Neuronal stem cell (in vitro differentiated cells): ENCODE measurements at regions not wholly inside any gene's neighbourhood (a gene's known extent, or its start where the extent isn't known, plus 50 kb on each side); places are given as distances from the start of the nearest gene placed in this dataset.

ENCODE experiments used
- DNase-seq: peaks from one replicate; pipeline ENCODE4 v3.0.0-alpha.2; 2013; ENCODE audit warnings: low spot score
- H2AFZ ChIP-seq: one replicate; pipeline ENCODE4 v1.6.1; 2013; ENCODE audit warnings: mild to moderate bottlenecking, low read length, inconsistent platforms
- H2AK5ac ChIP-seq: 2 replicates; pipeline ENCODE4 v1.6.1; 2013; ENCODE audit warnings: low read depth, mild to moderate bottlenecking, inconsistent platforms, low read length, moderate library complexity, mixed read lengths
- H2BK120ac ChIP-seq: 2 replicates; pipeline ENCODE4 v1.6.1; 2013; ENCODE audit warnings: low read depth, mild to moderate bottlenecking, inconsistent platforms, low read length, moderate library complexity, mixed read lengths
- H2BK12ac ChIP-seq: one replicate; pipeline ENCODE4 v1.6.1; 2013; ENCODE audit warnings: low read length, inconsistent platforms
- H2BK15ac ChIP-seq: 2 replicates; pipeline ENCODE4 v1.6.1; 2013; ENCODE audit warnings: mild to moderate bottlenecking, low read length, inconsistent platforms, mixed read lengths
- H2BK5ac ChIP-seq: one replicate; pipeline ENCODE4 v1.6.1; 2013; ENCODE audit warnings: inconsistent platforms, mild to moderate bottlenecking, low read length, moderate library complexity
- H3K14ac ChIP-seq: one replicate; pipeline ENCODE4 v1.6.1; 2013; ENCODE audit warnings: low read length, inconsistent platforms
- H3K18ac ChIP-seq: 2 replicates; pipeline ENCODE4 v1.6.1; 2013; ENCODE audit warnings: low read length, inconsistent platforms
- H3K23ac ChIP-seq: 2 replicates; pipeline ENCODE4 v1.6.1; 2013; ENCODE audit warnings: low read depth, mild to moderate bottlenecking, mixed read lengths, low read length, inconsistent platforms; ENCODE audit not compliant: poor library complexity
- H3K27ac ChIP-seq: replicated peaks from 3 replicates; pipeline ENCODE4 v1.5.1; 2013; ENCODE audit warnings: low read length, inconsistent platforms
- H3K27me3 ChIP-seq, 3 experiments: 2 replicates each; pipeline ENCODE4 v1.6.1; 2013; ENCODE audit warnings: low read length in 3 of 3, mild to moderate bottlenecking in 2 of 3, inconsistent platforms in 1 of 3, low read depth in 1 of 3, mixed read lengths in 1 of 3, moderate library complexity in 1 of 3; ENCODE audit not compliant: control insufficient read depth in 3 of 3, insufficient read depth in 3 of 3
- H3K36me3 ChIP-seq, 2 donors: replicated peaks in 1 of 2; 2 replicates each; pipeline ENCODE4 v1.6.1; 2013; ENCODE audit warnings: low read length in 2 of 2; ENCODE audit not compliant: control insufficient read depth in 2 of 2, insufficient read depth in 2 of 2
- H3K4ac ChIP-seq: 2 replicates; pipeline ENCODE4 v1.6.1; 2013; ENCODE audit warnings: inconsistent platforms, mild to moderate bottlenecking, low read length, moderate library complexity
- H3K4me1 ChIP-seq, 2 donors: 1 replicate in 1 of 2; 2 replicates in 1 of 2; pipeline ENCODE4 v1.6.1; 2013; ENCODE audit warnings: low read length in 2 of 2, low read depth in 1 of 2; ENCODE audit not compliant: control insufficient read depth in 2 of 2, insufficient read depth in 1 of 2
- H3K4me2 ChIP-seq: one replicate; pipeline ENCODE4 v1.6.1; 2013; ENCODE audit warnings: mild to moderate bottlenecking, low read length, inconsistent platforms; ENCODE audit not compliant: insufficient read depth, poor library complexity, severe bottlenecking
- H3K4me3 ChIP-seq, 2 donors: 2 replicates each; pipeline ENCODE4 v1.5.1; 2013; ENCODE audit warnings: low read length in 2 of 2, mild to moderate bottlenecking in 2 of 2, inconsistent platforms in 1 of 2, moderate library complexity in 1 of 2
- H3K79me1 ChIP-seq: one replicate; pipeline ENCODE4 v1.6.1; 2013; ENCODE audit warnings: low read depth, mild to moderate bottlenecking, inconsistent platforms, low read length, moderate library complexity
- H3K9ac ChIP-seq: one replicate; pipeline ENCODE4 v1.6.1; 2013; ENCODE audit warnings: mild to moderate bottlenecking, low read depth, low read length, inconsistent platforms; ENCODE audit not compliant: poor library complexity
- H3K9me3 ChIP-seq, 2 donors: replicated peaks in 1 of 2; 2 replicates each; pipeline versions ENCODE3 to v1.6.1; 2013; ENCODE audit warnings: low read length in 2 of 2, mild to moderate bottlenecking in 2 of 2, inconsistent platforms in 1 of 2, low read depth in 1 of 2, mixed read lengths in 1 of 2, moderate library complexity in 1 of 2; ENCODE audit not compliant: control insufficient read depth in 2 of 2, insufficient read depth in 1 of 2
- H4K8ac ChIP-seq: one replicate; pipeline ENCODE4 v1.6.1; 2013; ENCODE audit warnings: low read depth, mild to moderate bottlenecking, inconsistent platforms, low read length, moderate library complexity
- H4K91ac ChIP-seq: one replicate; pipeline ENCODE4 v1.6.1; 2013; ENCODE audit warnings: low read length, low read depth, mild to moderate bottlenecking, inconsistent platforms; ENCODE audit not compliant: poor library complexity
- WGBS, 2 donors: extraction: QIAGEN DNeasy Blood & Tissue Kit; methylation state at CpG; one replicate each; pipeline ENCODE4 v1.1.7; 2013; ENCODE audit warnings: missing lambda C conversion rate in 2 of 2, mixed read lengths in 1 of 2; ENCODE audit not compliant: insufficient read length in 2 of 2, insufficient replicate concordance in 1 of 2; ENCODE audit errors: extremely low coverage in 2 of 2; 5-methylcytosine and 5-hydroxymethylcytosine counted together

GRCh38 chr4:185999207-185999606 is 69.7 kb upstream of the TLR3 start:
- Histone ChIP-seq H2BK5ac (no peak overlapping the region), H2AFZ (peak overlapping the region; percentile 54), H3K9me3 (peaks cover 2% of the 10 kb centered on the region in 2 donors), H3K14ac (no peak overlapping the region), H4K91ac (no peak overlapping the region), H2BK15ac (no peak overlapping the region), H3K27me3 (no peaks in the 10 kb centered on the region), H3K4ac (no peak overlapping the region), H3K23ac (no peak overlapping the region), H3K4me1 (peaks cover 0 to 3% of the 10 kb centered on the region in 2 donors), H2BK120ac (no peak overlapping the region), H3K4me3 (no peak overlapping the region), H3K9ac (no peak overlapping the region), H2AK5ac (no peak overlapping the region), H3K27ac (no peak overlapping the region), H3K79me1 (no peaks in the 10 kb centered on the region), H2BK12ac (no peak overlapping the region), H3K4me2 (no peak overlapping the region), H3K18ac (no peak overlapping the region), H3K36me3 (no peaks in the 10 kb centered on the region), H4K8ac (no peak overlapping the region)
- DNase-seq = no peak
- no CpG with 5 or more reads among the region's 8 CpGs for WGBS, 2 donors

DNA sequence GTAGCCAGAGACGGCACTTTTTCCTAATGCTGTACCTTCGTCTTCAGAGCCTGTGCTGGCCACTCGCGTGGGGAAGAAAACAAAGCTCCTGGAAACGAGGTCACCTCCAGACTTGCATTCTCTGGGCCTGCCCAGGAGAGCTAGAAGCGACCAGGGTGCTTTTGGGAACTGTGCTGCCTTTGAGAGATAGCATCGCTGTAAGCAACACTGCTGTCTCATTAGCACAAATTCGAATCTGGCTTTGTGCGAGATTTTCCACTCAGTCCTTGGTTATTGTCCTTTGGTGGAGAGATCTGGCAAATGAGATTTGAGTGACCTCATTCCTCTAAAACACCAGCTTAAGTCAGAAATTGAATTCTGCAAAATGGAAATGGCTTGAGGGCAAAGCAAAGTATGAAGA is 66.1 kb upstream of the TLR3 start:
- Histone ChIP-seq H2BK120ac (no peak overlapping the region), H2AK5ac (no peak overlapping the region), H2BK5ac (no peak overlapping the region), H2BK15ac (no peak overlapping the region), H2AFZ (no peak overlapping the region), H3K9ac (no peak overlapping the region), H4K8ac (no peak overlapping the region), H3K9me3 (peaks cover 0 to 2% of the 10 kb centered on the region in 2 donors), H3K14ac (no peak overlapping the region), H3K4me2 (no peak overlapping the region), H4K91ac (no peak overlapping the region), H3K4ac (no peak overlapping the region), H3K27me3 (no peaks in the 10 kb centered on the region), H3K4me3 (no peak overlapping the region), H3K27ac (no peak overlapping the region), H3K36me3 (no peaks in the 10 kb centered on the region), H3K23ac (no peak overlapping the region), H3K79me1 (no peaks in the 10 kb centered on the region), H3K4me1 (peaks cover 0 to 3% of the 10 kb centered on the region in 2 donors), H3K18ac (no peak overlapping the region), H2BK12ac (no peak overlapping the region)
- DNase-seq = no peak
- no CpG with 5 or more reads among the region's 9 CpGs for WGBS, 2 donors

- no peaks in the 10 kb centered on the region for H3K27me3 ChIP-seq
- H2BK120ac ChIP-seq = no peak overlapping the region
- no peak overlapping the region for H2BK15ac ChIP-seq
- H3K36me3 ChIP-seq = no peaks in the 10 kb centered on the region
- no peak for DNase-seq
- H3K18ac ChIP-seq = no peak overlapping the region
- H3K14ac ChIP-seq = no peak overlapping the region
- H3K9me3 ChIP-seq = peaks cover 0 to 2% of the 10 kb centered on the region in 2 donors
- H4K8ac ChIP-seq = no peak overlapping the region
- H3K4me3 ChIP-seq = no peak overlapping the region
- no peak overlapping the region for H3K4me2 ChIP-seq
- H3K23ac ChIP-seq = no peak overlapping the region
- no peak overlapping the region for H3K27ac ChIP-seq
- H3K79me1 ChIP-seq = no peaks in the 10 kb centered on the region
- H2BK5ac ChIP-seq = no peak overlapping the region
- no peak overlapping the region for H2BK12ac ChIP-seq
- no peak overlapping the region for H3K4ac ChIP-seq
- WGBS, 2 donors = no CpG with 5 or more reads among the region's 6 CpGs
- no peak overlapping the region for H3K9ac ChIP-seq
- no peak overlapping the region for H2AFZ ChIP-seq
- H4K91ac ChIP-seq = no peak overlapping the region
- peaks cover 0 to 3% of the 10 kb centered on the region in 2 donors for H3K4me1 ChIP-seq
- no peak overlapping the region for H2AK5ac ChIP-seq
Measured at GRCh38 chr4:186003746-186004145, 65.2 kb upstream of the TLR3 start.

GRCh38 chr4:186008057-186008456 is 60.9 kb upstream of the TLR3 start:
- no CpG with 5 or more reads among the region's 5 CpGs for WGBS, 2 donors
- no peak overlapping the region for H3K18ac ChIP-seq
- H2BK120ac ChIP-seq = no peak overlapping the region
- H3K4me1 ChIP-seq = no peaks in the 10 kb centered on the region
- H4K8ac ChIP-seq = no peak overlapping the region
- no peak overlapping the region for H3K4me3 ChIP-seq
- no peak overlapping the region for H2BK15ac ChIP-seq
- H4K91ac ChIP-seq = no peak overlapping the region
- no peaks in the 10 kb centered on the region for H3K27me3 ChIP-seq
- no peaks in the 10 kb centered on the region for H3K79me1 ChIP-seq
- no peak overlapping the region for H3K4ac ChIP-seq
- no peak overlapping the region for H3K27ac ChIP-seq
- H3K4me2 ChIP-seq = no peak overlapping the region
- H2BK12ac ChIP-seq = no peak overlapping the region
- H2BK5ac ChIP-seq = no peak overlapping the region
- H3K36me3 ChIP-seq = no peaks in the 10 kb centered on the region
- no peak overlapping the region for H3K23ac ChIP-seq
- DNase-seq = no peak
- H2AFZ ChIP-seq = no peak overlapping the region
- no peak overlapping the region for H3K9ac ChIP-seq
- no peak overlapping the region for H3K14ac ChIP-seq
- peaks cover 0 to 2% of the 10 kb centered on the region in 2 donors for H3K9me3 ChIP-seq
- H2AK5ac ChIP-seq = no peak overlapping the region
